Left lobe of liver (tissue), 2 donors: ENCODE measurements at regions not wholly inside any gene's neighbourhood (a gene's known extent, or its start where the extent isn't known, plus 50 kb on each side); places are given as distances from the start of the nearest gene placed in this dataset.

Experiments
- ATAC-seq: fragments of 200-7000 bp; cut with Tn5 transposase; one replicate; pipeline ENCODE4 v1.9.1; 2020; ENCODE audit warnings: mild to moderate bottlenecking, moderate library complexity
- DNase-seq: peaks from one replicate; pipeline ENCODE4 v3.0.0-alpha.2; 2020; ENCODE audit warnings: low spot score
- donor health status: DM: no; HTN: no; CAD: no; lungs with moderate emphysema.
- donor health status: DM: no; HTN: yes; CAD: no.

GRCh38 chr2:39512941-39513340 lies 75.9 kb upstream of the MAP4K3 start:
- ATAC-seq (no peak), DNase-seq (no peak)

GRCh38 chr2:39513641-39514094 lies 76.6 kb upstream of the MAP4K3 start:
- ATAC-seq (peak; percentile 67), DNase-seq (peak; percentile 53)

GRCh38 chr2:39514825-39515224 lies 77.7 kb upstream of the MAP4K3 start:
- DNase-seq: no peak
- ATAC-seq: no peak

- DNase-seq: no peak
- ATAC-seq: peak; percentile 42
Observed at GRCh38 chr2:39515273-39515896, 78.3 kb upstream of the MAP4K3 start.

- peak; percentile 27 for ATAC-seq
Observed at GRCh38 chr2:39515897-39516346, 78.8 kb upstream of the MAP4K3 start.

GRCh38 chr2:39516347-39517101 lies 79.4 kb upstream of the MAP4K3 start:
- peak; percentile 54 for DNase-seq
- peak; percentile 53 for ATAC-seq

More at GRCh38 chr2:39515897-39516346, 78.8 kb upstream of the MAP4K3 start:
- DNase-seq: no peak

GRCh38 chr2:39517102-39517436 lies 80.0 kb upstream of the MAP4K3 start:
- DNase-seq: no peak

GRCh38 chr2:39517622-39518021 lies 80.5 kb upstream of the MAP4K3 start:
- DNase-seq (no peak), ATAC-seq (no peak)

More at GRCh38 chr2:39517102-39517436, 80.0 kb upstream of the MAP4K3 start:
- ATAC-seq: no peak

GRCh38 chr2:39519886-39520285 lies 82.8 kb upstream of the MAP4K3 start:
- ATAC-seq: no peak
- no peak for DNase-seq

GRCh38 chr2:39521876-39522517 lies 84.9 kb upstream of the MAP4K3 start:
- DNase-seq (no peak), ATAC-seq (peak; percentile 68)

GRCh38 chr2:39522518-39522877 lies 85.4 kb upstream of the MAP4K3 start:
- DNase-seq (no peak), ATAC-seq (no peak)

- DNase-seq (no peak), ATAC-seq (no peak)
Observed at GRCh38 chr2:39523308-39524044, 86.4 kb upstream of the MAP4K3 start.

- no peak for DNase-seq
- no peak for ATAC-seq
Observed at GRCh38 chr2:39524061-39524460, 87.0 kb upstream of the MAP4K3 start.

GRCh38 chr2:39524756-39525635 lies 87.9 kb upstream of the MAP4K3 start:
- DNase-seq (peak; percentile 65), ATAC-seq (peak; percentile 81)

- ATAC-seq (no peak), DNase-seq (no peak)
Observed at GRCh38 chr2:39525636-39526412, 88.7 kb upstream of the MAP4K3 start.

- DNase-seq (no peak), ATAC-seq (no peak)
Observed at GRCh38 chr2:39528701-39529100, 91.6 kb upstream of the MAP4K3 start.

GRCh38 chr2:39529836-39530235 lies 92.8 kb upstream of the MAP4K3 start:
- ATAC-seq (no peak), DNase-seq (no peak)

GRCh38 chr2:39530411-39530866 lies 93.4 kb upstream of the MAP4K3 start:
- DNase-seq (no peak), ATAC-seq (no peak)

GRCh38 chr2:39531220-39531777 lies 94.2 kb upstream of the MAP4K3 start:
- ATAC-seq: no peak
- DNase-seq: no peak
